ENCODE measurements at regions not wholly inside any gene's neighbourhood (a gene's known extent, or its start where the extent isn't known, plus 50 kb on each side); places are given as distances from the start of the nearest gene placed in this dataset.
"Not testable (repeated sequence)": the region's sequence is repeated elsewhere in the genome, so short reads cannot be mapped to it uniquely, and the experiment has no call there.

DNA sequence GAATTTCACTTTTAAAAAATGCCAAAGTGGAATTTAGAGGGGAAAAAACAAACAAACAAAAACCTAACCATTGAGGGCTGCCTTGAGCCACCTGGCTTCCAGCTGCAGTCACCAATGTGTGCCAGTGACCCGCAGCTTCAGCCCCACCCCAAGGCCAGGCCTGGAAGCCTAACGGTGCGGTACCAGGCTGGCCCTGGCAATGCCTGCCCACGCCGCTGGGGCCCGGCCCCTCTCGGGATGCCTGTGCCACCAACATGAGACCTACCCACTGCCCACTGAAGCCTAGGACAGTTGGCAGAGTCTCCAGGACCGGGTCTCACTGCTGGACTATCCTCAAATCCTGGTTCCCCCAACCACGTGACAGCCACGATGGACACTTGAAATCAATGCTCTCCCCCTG is 96.6 kb downstream of the NCOR2 start:
- DNase-seq (ENCODE audit: low spot score), result no peak
- intact Hi-C loops (cut with micrococcal nuclease), result no loop called here
- H3K27ac Mint-ChIP-seq, result no peak overlapping the region
- H3K4me3 Mint-ChIP-seq, result no peak overlapping the region
- H3K9me3 Mint-ChIP-seq, result peaks cover 26% of the 10 kb centered on the region
- H3K36me3 Mint-ChIP-seq (ENCODE audit: low read depth), result peaks cover 53% of the 10 kb centered on the region
- peaks cover 2% of the 10 kb centered on the region for H3K27me3 Mint-ChIP-seq (ENCODE audit: insufficient read depth)
- H3K4me1 Mint-ChIP-seq (ENCODE audit: low read depth), result peaks cover 8% of the 10 kb centered on the region

DNA sequence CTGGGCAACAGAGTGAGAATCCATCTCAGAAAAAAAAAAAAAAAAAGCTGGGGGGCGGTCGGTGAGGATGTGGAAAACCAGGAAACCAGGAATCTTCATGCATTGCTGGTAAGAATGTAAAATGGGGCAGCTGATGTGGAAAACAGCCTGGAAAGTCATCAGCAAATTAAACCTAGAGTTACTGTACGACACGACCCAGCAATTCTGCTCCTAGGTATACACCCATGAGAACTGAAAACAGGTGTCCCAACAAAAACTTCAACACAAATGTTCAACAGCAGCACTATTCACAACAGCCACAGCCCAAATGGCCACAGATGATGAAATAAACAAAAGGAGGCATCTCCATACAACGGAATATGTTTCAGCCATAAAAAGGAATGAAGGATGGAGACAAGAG is 97.3 kb downstream of the NCOR2 start:
- peaks cover 8% of the 10 kb centered on the region for H3K4me1 Mint-ChIP-seq (ENCODE audit: low read depth)
- H3K27ac Mint-ChIP-seq, result no peak overlapping the region
- DNase-seq (ENCODE audit: low spot score), result no peak
- H3K4me3 Mint-ChIP-seq, result no peak overlapping the region
- H3K9me3 Mint-ChIP-seq, result peaks cover 26% of the 10 kb centered on the region
- peaks cover 55% of the 10 kb centered on the region for H3K36me3 Mint-ChIP-seq (ENCODE audit: low read depth)
- H3K27me3 Mint-ChIP-seq (ENCODE audit: insufficient read depth), result peaks cover 2% of the 10 kb centered on the region
- intact Hi-C loops (cut with micrococcal nuclease), result no loop called here

DNA sequence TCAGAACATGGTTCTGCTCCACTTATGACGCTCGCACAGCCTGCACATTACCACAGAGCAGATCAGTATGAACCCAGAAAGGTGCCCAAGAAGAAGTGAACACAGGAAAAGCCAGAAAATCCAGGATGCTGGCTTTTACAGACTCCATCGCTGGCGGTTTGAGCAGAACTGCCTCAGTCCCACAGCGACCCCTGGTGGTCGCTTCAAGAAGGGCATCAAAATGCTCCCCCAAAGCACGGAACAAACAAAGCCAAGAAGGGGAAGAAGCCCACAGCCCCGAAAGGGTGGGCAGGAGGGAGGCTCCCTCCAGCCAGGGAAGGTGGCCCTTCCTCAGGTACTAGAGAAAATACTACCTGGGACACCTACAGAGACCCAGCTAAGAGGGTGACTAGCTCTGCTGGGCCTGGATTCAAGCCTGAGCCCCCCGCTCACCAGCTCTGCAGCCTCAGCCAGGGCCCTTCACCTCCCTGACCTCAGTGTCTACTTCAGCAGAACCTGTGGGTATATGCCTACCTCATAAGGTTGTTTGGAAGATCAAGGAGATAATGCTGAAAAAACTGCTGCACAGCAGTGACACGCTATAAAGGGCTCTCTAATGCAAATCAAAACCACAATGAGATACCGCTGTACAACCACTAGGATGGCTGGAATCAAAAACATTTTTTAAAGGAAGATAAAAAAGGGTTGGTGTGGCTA is 98.1 kb downstream of the NCOR2 start:
- H3K4me1 Mint-ChIP-seq (ENCODE audit: low read depth), result peaks cover 12% of the 10 kb centered on the region
- H3K9me3 Mint-ChIP-seq, result peaks cover 33% of the 10 kb centered on the region
- intact Hi-C loops (cut with micrococcal nuclease), result loop anchor here (5.0 kb wide), 1 partner anchor 243 kb away; no protein-coding TSS in a partner anchor
- no peak overlapping the region for H3K4me3 Mint-ChIP-seq
- no peak for DNase-seq (ENCODE audit: low spot score)
- H3K27me3 Mint-ChIP-seq (ENCODE audit: insufficient read depth), result no peaks in the 10 kb centered on the region
- H3K36me3 Mint-ChIP-seq (ENCODE audit: low read depth), result peaks cover 59% of the 10 kb centered on the region
- H3K27ac Mint-ChIP-seq, result no peak overlapping the region

DNA sequence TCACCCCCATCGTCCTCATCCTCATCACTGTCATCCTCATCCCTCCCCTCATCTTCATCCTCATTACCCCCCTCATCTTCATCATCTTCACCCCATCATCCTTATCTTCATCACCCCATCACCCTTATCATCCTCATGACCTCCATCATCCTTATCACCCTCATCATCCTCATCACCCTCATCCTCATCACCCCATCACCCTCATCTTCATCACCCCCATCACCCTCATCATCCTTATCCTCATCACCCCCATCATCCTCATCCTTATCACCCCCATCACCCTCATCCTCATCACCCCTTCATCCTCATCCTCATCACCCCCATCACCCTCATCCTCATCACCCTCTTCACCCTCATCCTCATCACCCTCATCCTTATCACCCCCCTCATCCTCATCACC is 99.9 kb downstream of the NCOR2 start:
- not testable (repeated sequence) for H3K4me3 Mint-ChIP-seq
- intact Hi-C loops (cut with micrococcal nuclease), result loop anchor here (2.0 to 5.0 kb wide), 2 partner anchors 119 to 245 kb away; no protein-coding TSS in a partner anchor

DNA sequence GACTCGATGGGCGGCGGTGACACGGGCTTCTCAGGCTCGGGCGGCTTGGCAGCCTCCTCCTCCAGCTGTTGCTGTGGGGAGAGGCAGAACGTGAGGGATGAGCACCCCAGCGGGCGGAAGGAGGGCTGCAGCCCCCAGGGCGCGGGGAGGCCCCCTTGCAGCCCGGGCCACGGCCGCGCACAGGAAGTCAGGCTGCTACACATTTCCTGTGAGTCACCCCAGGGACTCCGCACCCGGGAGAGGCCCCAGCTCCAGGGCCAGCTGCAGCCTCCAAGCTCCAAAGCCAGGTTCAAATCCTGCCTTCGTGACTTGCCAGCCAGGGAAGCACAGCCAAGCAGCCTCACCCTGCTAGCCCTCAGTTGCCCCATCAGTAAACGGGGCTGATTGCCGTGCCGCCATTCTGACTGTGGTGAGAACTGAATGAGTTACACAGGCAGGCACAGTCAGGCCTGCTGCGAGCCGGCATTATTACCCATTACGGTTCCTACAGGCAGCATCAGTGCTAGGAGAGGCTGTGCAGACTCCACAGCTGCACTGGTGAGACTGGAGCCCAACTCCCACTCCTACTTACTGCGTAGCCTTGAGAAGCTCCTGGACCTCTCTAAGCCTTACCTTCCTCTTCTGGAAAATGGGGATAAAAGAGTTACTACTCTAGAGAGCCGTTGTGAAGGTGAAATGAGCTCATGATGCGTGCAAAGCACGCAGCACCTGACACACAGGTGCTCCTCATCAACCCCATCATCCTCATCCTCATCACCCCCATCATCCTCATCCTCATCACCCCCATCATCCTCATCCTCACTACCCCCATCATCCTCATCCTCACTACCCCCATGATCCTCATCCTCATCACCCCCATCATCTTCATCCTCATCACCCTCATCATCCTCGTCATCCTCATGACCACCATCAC is 100.9 kb downstream of the NCOR2 start:
- Mint-ChIP-seq H3K27ac (peak overlapping the region; percentile 68), H3K36me3 (ENCODE audit: low read depth) (peaks cover 44% of the 10 kb centered on the region), H3K4me3 (peak overlapping the region; percentile 49), H3K9me3 (peaks cover 27% of the 10 kb centered on the region), H3K27me3 (ENCODE audit: insufficient read depth) (no peaks in the 10 kb centered on the region), H3K4me1 (ENCODE audit: low read depth) (peaks cover 20% of the 10 kb centered on the region)
- intact Hi-C loops (cut with micrococcal nuclease), result loop anchor here (1.0 to 5.0 kb wide), 6 partner anchors 9 to 308 kb away; no protein-coding TSS in a partner anchor
- DNase-seq (ENCODE audit: low spot score), result peak; percentile 81

More for the DNA sequence above, 99.9 kb downstream of the NCOR2 start:
- not testable (repeated sequence) for DNase-seq (ENCODE audit: low spot score); H3K27me3 Mint-ChIP-seq (ENCODE audit: insufficient read depth)
- Mint-ChIP-seq H3K4me1 (ENCODE audit: low read depth) (peaks cover 13% of the 10 kb centered on the region), H3K36me3 (ENCODE audit: low read depth) (peaks cover 48% of the 10 kb centered on the region), H3K9me3 (peaks cover 27% of the 10 kb centered on the region), H3K27ac (peak overlapping the region; percentile 63)

DNA sequence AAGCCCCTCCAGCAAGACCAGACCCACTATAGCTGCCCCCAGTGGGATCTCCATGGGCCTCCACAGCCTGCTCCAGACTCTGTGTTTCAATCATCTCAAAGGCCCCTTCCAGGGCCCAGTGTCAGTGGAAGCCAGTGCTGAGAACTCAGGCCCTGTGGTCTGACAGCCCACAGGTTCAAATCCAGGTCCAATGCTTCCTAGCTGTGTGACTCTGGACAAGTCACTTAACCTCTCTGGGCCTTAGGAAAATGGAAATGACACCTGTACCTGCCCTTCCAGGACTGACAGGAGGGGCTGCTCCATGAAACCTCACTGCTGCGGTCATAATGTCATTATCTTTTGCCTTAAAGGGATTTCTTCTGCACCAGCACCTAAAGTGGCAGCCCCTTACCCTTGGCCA is 101.9 kb downstream of the NCOR2 start:
- intact Hi-C loops (cut with micrococcal nuclease), result loop anchor here (5.0 kb wide), 1 partner anchor 247 kb away; no protein-coding TSS in a partner anchor
- no peak for DNase-seq (ENCODE audit: low spot score)
- H3K27ac Mint-ChIP-seq, result peak overlapping the region; percentile 68

DNA sequence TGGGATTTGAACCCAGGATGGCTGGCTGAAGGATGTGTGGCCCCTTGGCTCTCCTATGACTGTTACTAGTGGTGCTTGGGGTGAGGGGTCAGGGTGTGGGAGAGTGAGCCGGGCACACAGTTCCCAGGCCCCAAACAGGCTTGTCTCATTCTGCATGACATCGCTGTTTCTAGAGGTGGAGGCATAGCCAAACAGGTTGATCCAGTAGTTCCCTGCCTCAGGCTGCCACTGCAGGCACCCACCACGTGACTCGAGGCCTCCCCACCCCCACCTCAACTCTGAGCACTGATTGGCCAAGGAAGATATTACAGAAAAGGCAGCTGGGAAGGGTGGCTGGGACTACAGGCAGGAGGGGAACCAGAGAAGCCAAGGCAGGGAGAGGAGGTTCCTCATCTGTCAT is 102.6 kb downstream of the NCOR2 start:
- Mint-ChIP-seq H3K27ac (peak overlapping the region; percentile 29), H3K27me3 (ENCODE audit: insufficient read depth) (peaks cover under 1% of the 10 kb centered on the region), H3K36me3 (ENCODE audit: low read depth) (peaks cover 36% of the 10 kb centered on the region), H3K4me3 (peak overlapping the region; percentile 15), H3K9me3 (peaks cover 19% of the 10 kb centered on the region), H3K4me1 (ENCODE audit: low read depth) (peaks cover 20% of the 10 kb centered on the region)
- no peak for DNase-seq (ENCODE audit: low spot score)
- intact Hi-C loops (cut with micrococcal nuclease), result loop anchor here (5.0 kb wide), 1 partner anchor 247 kb away; no protein-coding TSS in a partner anchor

More for the DNA sequence above, 101.9 kb downstream of the NCOR2 start:
- H3K36me3 Mint-ChIP-seq (ENCODE audit: low read depth), result peaks cover 39% of the 10 kb centered on the region
- H3K4me1 Mint-ChIP-seq (ENCODE audit: low read depth), result peaks cover 20% of the 10 kb centered on the region
- H3K9me3 Mint-ChIP-seq, result peaks cover 25% of the 10 kb centered on the region
- H3K4me3 Mint-ChIP-seq, result peak overlapping the region; percentile 49
- H3K27me3 Mint-ChIP-seq (ENCODE audit: insufficient read depth), result no peaks in the 10 kb centered on the region

DNA sequence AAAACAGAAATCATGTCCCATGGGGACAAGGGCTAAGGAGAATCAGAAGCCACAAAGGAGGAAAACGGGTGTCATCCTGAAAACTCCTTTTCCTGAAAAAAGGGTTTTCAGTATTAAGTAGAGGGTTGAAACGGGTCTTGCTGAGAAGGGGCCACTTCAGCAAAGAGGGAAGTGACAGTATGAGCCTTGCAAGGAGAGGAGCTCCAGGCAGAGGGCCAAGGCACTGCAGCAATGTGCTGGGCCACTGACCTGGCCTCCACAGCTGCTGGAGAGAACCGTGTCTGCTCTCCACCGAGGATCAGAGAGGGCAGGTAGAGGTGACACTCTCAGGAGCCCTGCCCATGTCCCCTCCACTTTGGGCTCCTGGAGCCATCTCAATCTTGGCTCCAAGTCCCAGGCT is 103.3 kb downstream of the NCOR2 start:
- DNase-seq (ENCODE audit: low spot score), result no peak
- Mint-ChIP-seq H3K4me3 (no peak overlapping the region), H3K27me3 (ENCODE audit: insufficient read depth) (peaks cover 1% of the 10 kb centered on the region), H3K9me3 (peaks cover 13% of the 10 kb centered on the region), H3K4me1 (ENCODE audit: low read depth) (peaks cover 20% of the 10 kb centered on the region), H3K36me3 (ENCODE audit: low read depth) (peaks cover 36% of the 10 kb centered on the region), H3K27ac (no peak overlapping the region)
- intact Hi-C loops (cut with micrococcal nuclease), result no loop called here

DNA sequence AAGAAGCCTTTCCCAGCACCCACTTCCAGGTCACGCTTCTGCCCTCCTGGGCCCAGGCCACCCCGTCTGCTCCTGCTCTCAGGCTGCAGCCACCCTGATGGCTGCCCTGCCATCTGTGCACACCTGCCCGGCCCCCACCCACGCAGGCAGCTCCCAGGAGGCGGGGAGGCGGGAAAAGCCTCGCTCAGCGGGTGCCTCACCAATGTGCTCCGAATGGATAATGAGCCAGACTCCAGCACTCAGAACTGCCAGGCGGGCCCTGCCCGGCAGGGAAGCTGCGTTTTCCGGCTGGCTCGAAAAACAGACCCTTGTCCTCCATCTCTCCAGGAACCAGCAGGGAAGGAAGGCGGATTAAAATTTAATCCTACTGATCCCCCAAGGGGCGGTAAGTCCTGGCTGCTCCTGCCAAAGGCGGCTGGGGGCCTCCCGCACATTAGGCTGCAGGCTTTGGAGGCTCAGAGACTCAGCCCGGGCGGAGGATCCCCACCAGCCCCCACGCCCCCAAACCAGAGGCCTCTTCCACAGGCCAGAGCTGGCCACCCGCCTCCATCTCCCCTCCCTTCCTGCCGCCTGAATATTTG is 104.0 kb downstream of the NCOR2 start:
- DNase-seq (ENCODE audit: low spot score), result no peak
- Mint-ChIP-seq H3K36me3 (ENCODE audit: low read depth) (peaks cover 40% of the 10 kb centered on the region), H3K4me1 (ENCODE audit: low read depth) (peaks cover 24% of the 10 kb centered on the region), H3K27ac (no peak overlapping the region), H3K4me3 (no peak overlapping the region), H3K27me3 (ENCODE audit: insufficient read depth) (peaks cover 1% of the 10 kb centered on the region), H3K9me3 (peaks cover 11% of the 10 kb centered on the region)
- intact Hi-C loops (cut with micrococcal nuclease), result no loop called here

DNA sequence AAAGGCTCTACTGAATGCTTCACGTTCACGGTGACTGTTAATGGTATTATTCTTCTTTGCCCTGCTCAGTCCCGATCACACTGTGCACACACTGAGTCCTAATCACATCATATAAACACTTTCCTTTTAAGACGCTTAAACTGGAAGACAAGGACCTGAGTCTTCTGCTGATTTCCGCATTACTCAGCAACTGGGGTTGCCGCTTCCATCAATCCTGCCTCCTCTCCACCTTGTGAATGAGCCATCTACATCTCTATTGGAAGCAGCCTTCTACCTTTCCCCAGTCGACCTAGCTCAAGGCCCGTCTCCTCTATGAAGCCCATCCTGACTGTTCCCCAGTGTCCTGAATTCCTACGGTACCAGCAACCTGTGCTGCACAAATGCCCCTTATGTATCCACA is 104.7 kb downstream of the NCOR2 start:
- peaks cover 41% of the 10 kb centered on the region for H3K36me3 Mint-ChIP-seq (ENCODE audit: low read depth)
- H3K27ac Mint-ChIP-seq, result peak overlapping the region; percentile 15
- no peak for DNase-seq (ENCODE audit: low spot score)
- peaks cover 1% of the 10 kb centered on the region for H3K27me3 Mint-ChIP-seq (ENCODE audit: insufficient read depth)
- no peak overlapping the region for H3K4me3 Mint-ChIP-seq
- intact Hi-C loops (cut with micrococcal nuclease), result no loop called here
- H3K4me1 Mint-ChIP-seq (ENCODE audit: low read depth), result peaks cover 31% of the 10 kb centered on the region
- peaks cover 11% of the 10 kb centered on the region for H3K9me3 Mint-ChIP-seq

DNA sequence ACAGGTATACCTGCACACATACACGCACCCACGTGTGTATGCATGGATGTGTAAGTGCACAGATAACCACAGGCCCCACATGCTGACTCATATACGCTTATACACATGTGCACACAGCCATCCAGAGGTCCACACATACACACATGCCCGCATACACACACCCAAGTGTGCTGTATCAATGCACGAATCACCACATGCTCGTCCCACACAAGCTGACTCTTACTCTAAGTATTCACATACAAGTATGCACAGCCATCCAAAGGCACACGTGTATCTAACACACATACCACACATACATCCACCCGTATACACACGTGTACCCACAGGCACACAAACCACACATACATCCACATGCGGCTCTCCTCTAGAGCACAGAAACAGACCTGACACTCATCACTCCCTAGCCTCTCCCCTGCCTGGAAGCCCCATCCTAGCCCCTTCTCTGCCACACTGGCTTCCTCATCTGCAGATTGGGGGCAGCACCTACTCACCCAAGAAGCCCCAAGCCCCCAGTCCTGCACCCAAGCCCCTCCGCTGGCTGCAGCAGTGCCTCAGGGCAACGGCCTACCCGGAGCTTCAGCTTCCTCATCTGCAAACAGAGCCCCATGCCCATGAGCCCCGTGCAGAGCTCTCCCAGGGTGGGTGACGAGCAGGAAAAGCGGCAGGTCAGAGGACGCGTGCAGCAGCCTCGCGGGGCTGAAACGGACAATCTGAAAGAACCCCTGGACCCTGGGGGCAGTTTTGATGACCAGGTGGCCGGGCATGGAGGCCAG is 105.4 kb downstream of the NCOR2 start:
- intact Hi-C loops (cut with micrococcal nuclease), result no loop called here
- peaks cover 11% of the 10 kb centered on the region for H3K9me3 Mint-ChIP-seq
- peaks cover 41% of the 10 kb centered on the region for H3K36me3 Mint-ChIP-seq (ENCODE audit: low read depth)

DNA sequence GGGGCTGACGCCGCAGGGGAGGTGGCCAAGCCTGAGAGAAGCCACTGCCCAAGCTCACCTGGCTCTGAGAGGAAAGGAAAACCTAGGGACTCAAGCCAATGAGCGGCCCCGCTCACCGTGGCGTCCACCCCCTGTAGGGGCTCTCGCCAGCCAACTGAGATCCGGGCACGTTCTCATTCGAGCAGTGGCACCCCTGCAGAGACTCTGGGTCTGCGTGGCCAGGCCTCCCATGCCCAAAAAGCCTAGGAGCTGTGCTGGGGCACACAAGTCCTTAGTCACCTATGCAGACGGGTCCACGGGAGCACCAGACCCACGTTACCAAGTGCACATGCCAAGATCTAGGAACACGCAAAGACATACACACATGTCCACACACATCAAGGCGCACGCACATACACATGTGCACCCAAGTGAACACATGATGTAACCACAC is 106.2 kb downstream of the NCOR2 start:
- Mint-ChIP-seq H3K27ac (no peak overlapping the region), H3K4me3 (no peak overlapping the region), H3K4me1 (ENCODE audit: low read depth) (peaks cover 28% of the 10 kb centered on the region), H3K27me3 (ENCODE audit: insufficient read depth) (peaks cover 1% of the 10 kb centered on the region), H3K9me3 (peaks cover 11% of the 10 kb centered on the region), H3K36me3 (ENCODE audit: low read depth) (peaks cover 41% of the 10 kb centered on the region)
- intact Hi-C loops (cut with micrococcal nuclease), result no loop called here
- DNase-seq (ENCODE audit: low spot score), result no peak

More for the DNA sequence above, 105.4 kb downstream of the NCOR2 start:
- Mint-ChIP-seq H3K4me3 (no peak overlapping the region), H3K4me1 (ENCODE audit: low read depth) (peaks cover 36% of the 10 kb centered on the region), H3K27ac (no peak overlapping the region), H3K27me3 (ENCODE audit: insufficient read depth) (peaks cover 1% of the 10 kb centered on the region)
- DNase-seq (ENCODE audit: low spot score), result no peak
